PFSK-1 (cell line): ENCODE measurements at regions not wholly inside any gene's neighbourhood (a gene's known extent, or its start where the extent isn't known, plus 50 kb on each side); places are given as distances from the start of the nearest gene placed in this dataset.

Experiments
- POLR2AphosphoS5 ChIP-seq: IDR thresholded peaks from 2 replicates; pipeline ENCODE4 v1.6.1; 2012; ENCODE audit warnings: low read depth, mild to moderate bottlenecking, control low read depth, low read length, moderate library complexity
- REST ChIP-seq, 2 experiments: IDR thresholded peaks; 2 replicates each; pipeline versions ENCODE4 v1.6.1 to v1.8.0; 2011 to 2012; ENCODE audit warnings: low read depth in 2 of 2, low read length in 2 of 2, control low read depth in 1 of 2, inconsistent platforms in 1 of 2, mild to moderate bottlenecking in 1 of 2, moderate library complexity in 1 of 2; ENCODE audit not compliant: insufficient read depth in 1 of 2
- TAF1 ChIP-seq: IDR thresholded peaks from 2 replicates; pipeline ENCODE4 v1.6.1; 2012; ENCODE audit warnings: low read length, control low read depth, borderline replicate concordance; ENCODE audit not compliant: insufficient read depth

- TF ChIP-seq TAF1 (no peak), POLR2AphosphoS5 (no peak), REST (IDR thresholded peaks at IDR 0.05; ENCODE audit: insufficient read depth in 1 of 2, low read depth in 2 of 2, low read length in 2 of 2) (no peak)
Observed at GRCh38 chr3:43968465-43968864, 273.2 kb upstream of the TOPAZ1 start.
